Testis (tissue), 2 donors: ENCODE measurements at regions not wholly inside any gene's neighbourhood (a gene's known extent, or its start where the extent isn't known, plus 50 kb on each side); places are given as distances from the start of the nearest gene placed in this dataset.

Source experiments
- POLR2A ChIP-seq: fragments of 450-650 bp; IDR thresholded peaks from one replicate; pipeline ENCODE4 v1.6.1; 2017; ENCODE audit warnings: antibody characterized with exemption, mild to moderate bottlenecking, moderate library complexity
- TF ChIP-seq, protein P1 (sequence below), 3 experiments: fragments of 450-650 bp in 2 of 3; fragments of 200-600 bp in 1 of 3; sonication (generic) in 1 of 3; IDR thresholded peaks; one replicate each; pipeline ENCODE4 v1.5.1; 2016 to 2019; ENCODE audit warnings: antibody characterized with exemption in 3 of 3, mild to moderate bottlenecking in 2 of 3, moderate library complexity in 1 of 3

- no peak for TF ChIP-seq POLR2A
- TF ChIP-seq, protein P1, sequence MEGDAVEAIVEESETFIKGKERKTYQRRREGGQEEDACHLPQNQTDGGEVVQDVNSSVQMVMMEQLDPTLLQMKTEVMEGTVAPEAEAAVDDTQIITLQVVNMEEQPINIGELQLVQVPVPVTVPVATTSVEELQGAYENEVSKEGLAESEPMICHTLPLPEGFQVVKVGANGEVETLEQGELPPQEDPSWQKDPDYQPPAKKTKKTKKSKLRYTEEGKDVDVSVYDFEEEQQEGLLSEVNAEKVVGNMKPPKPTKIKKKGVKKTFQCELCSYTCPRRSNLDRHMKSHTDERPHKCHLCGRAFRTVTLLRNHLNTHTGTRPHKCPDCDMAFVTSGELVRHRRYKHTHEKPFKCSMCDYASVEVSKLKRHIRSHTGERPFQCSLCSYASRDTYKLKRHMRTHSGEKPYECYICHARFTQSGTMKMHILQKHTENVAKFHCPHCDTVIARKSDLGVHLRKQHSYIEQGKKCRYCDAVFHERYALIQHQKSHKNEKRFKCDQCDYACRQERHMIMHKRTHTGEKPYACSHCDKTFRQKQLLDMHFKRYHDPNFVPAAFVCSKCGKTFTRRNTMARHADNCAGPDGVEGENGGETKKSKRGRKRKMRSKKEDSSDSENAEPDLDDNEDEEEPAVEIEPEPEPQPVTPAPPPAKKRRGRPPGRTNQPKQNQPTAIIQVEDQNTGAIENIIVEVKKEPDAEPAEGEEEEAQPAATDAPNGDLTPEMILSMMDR (IDR thresholded peaks at IDR 0.05): no peak
Measured at GRCh38 chr21:15978215-15978738, 248.5 kb downstream of the USP25 start.
